Neural progenitor cell (in vitro differentiated cells): ENCODE measurements at regions not wholly inside any gene's neighbourhood (a gene's known extent, or its start where the extent isn't known, plus 50 kb on each side); places are given as distances from the start of the nearest gene placed in this dataset.
A peak's percentile ranks its signal among the peaks of the same experiment; 100 is the strongest.

Source experiments
- DNase-seq: peaks from one replicate; pipeline ENCODE4 v3.0.0-alpha.2; 2016; ENCODE audit warnings: low spot score
- H2AFZ ChIP-seq: fragments of 200-600 bp; sonication (generic); replicated peaks from 2 replicates; pipeline ENCODE4 v1.6.1; 2016; ENCODE audit warnings: antibody characterized with exemption
- H3F3A ChIP-seq: fragments of 200-600 bp; sonication (generic); 2 replicates; pipeline ENCODE4 v1.6.1; 2016; ENCODE audit warnings: antibody characterized with exemption, low read depth
- H3K27ac ChIP-seq: fragments of 200-600 bp; sonication (generic); 2 replicates; pipeline ENCODE4 v1.5.1; 2016; ENCODE audit warnings: mild to moderate bottlenecking
- H3K27me3 ChIP-seq: fragments of 200-600 bp; sonication (generic); 2 replicates; pipeline ENCODE4 v1.6.1; 2016; ENCODE audit warnings: mild to moderate bottlenecking, moderate library complexity
- H3K36me3 ChIP-seq: fragments of 200-600 bp; sonication (generic); 2 replicates; pipeline ENCODE4 v1.5.1; 2016
- H3K4me1 ChIP-seq: fragments of 200-600 bp; sonication (generic); 2 replicates; pipeline ENCODE4 v1.6.1; 2016; ENCODE audit warnings: mixed run types
- H3K4me2 ChIP-seq: fragments of 200-600 bp; sonication (generic); 2 replicates; pipeline ENCODE4 v1.6.1; 2016
- H3K4me3 ChIP-seq: fragments of 200-600 bp; sonication (generic); 2 replicates; pipeline ENCODE4 v1.5.1; 2016
- H3K79me2 ChIP-seq: fragments of 200-600 bp; sonication (generic); 2 replicates; pipeline ENCODE4 v1.6.1; 2016; ENCODE audit warnings: low read depth
- H3K9ac ChIP-seq: fragments of 200-600 bp; sonication (generic); 2 replicates; pipeline ENCODE4 v1.6.1; 2016
- H3K9me3 ChIP-seq: fragments of 200-600 bp; sonication (generic); 2 replicates; pipeline ENCODE4 v1.5.1; 2016; ENCODE audit warnings: low read depth
- H4K20me1 ChIP-seq: fragments of 200-600 bp; sonication (generic); 2 replicates; pipeline ENCODE4 v1.6.1; 2016; ENCODE audit warnings: low read depth
- H3K27ac Mint-ChIP-seq: 3 replicates; pipeline ENCODE4 v1.8.0; 2021; ENCODE audit warnings: mixed read lengths
- H3K27me3 Mint-ChIP-seq: 2 replicates; pipeline ENCODE4 v1.8.0; 2022; ENCODE audit warnings: low read depth, mild to moderate bottlenecking, inconsistent platforms, moderate library complexity, mixed read lengths; ENCODE audit not compliant: insufficient read depth
- H3K36me3 Mint-ChIP-seq: 3 replicates; pipeline ENCODE4 v1.8.0; 2021; ENCODE audit warnings: mixed read lengths
- H3K4me1 Mint-ChIP-seq: 3 replicates; pipeline ENCODE4 v1.8.0; 2021; ENCODE audit warnings: mixed read lengths
- H3K4me3 Mint-ChIP-seq: 3 replicates; pipeline ENCODE4 v1.8.0; 2021; ENCODE audit warnings: mild to moderate bottlenecking, moderate library complexity, mixed read lengths
- H3K9me3 Mint-ChIP-seq: 3 replicates; pipeline ENCODE4 v1.8.0; 2020; ENCODE audit warnings: mixed read lengths
- EZH2 ChIP-seq: fragments of 200-600 bp; sonication (generic); IDR thresholded peaks from 2 replicates; pipeline ENCODE4 v1.6.1; 2017; ENCODE audit warnings: antibody characterized with exemption, mild to moderate bottlenecking, moderate library complexity
- EZH2phosphoT487 ChIP-seq: fragments of 200-600 bp; sonication (generic); IDR thresholded peaks from 2 replicates; pipeline ENCODE4 v1.6.1; 2017; ENCODE audit warnings: antibody characterized with exemption
- TF ChIP-seq, protein P1 (sequence below): fragments of 200-600 bp; sonication (generic); IDR thresholded peaks from 2 replicates; pipeline ENCODE4 v1.5.1; 2017; ENCODE audit warnings: antibody characterized with exemption, mild to moderate bottlenecking

DNA sequence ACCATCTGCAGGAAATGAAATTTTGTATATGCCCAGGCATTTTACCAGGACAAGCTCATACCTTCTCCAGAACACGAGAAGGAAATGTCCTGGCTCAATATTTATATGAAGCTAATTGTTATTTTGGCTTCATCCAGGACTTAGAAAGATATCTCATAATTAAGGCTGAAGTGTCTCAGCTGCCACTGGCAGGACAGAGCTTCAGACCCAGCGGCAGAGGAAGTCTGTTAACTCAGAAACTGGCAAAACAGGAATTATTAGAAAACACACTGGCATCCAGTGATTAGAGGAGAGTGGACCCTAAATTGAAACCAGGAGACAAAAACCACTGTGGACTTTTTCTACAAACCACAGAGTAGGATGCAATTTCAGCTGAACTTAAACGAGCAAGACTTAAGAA lies 329.7 kb downstream of the CYRIA start:
- H3K4me3 ChIP-seq: no peak overlapping the region
- H3K4me2 ChIP-seq: no peak overlapping the region
- H3K27ac ChIP-seq: no peak overlapping the region
- no peak for DNase-seq
- H3K79me2 ChIP-seq: no peaks in the 10 kb centered on the region
- no peak overlapping the region for H3K27ac Mint-ChIP-seq
- H3K4me1 Mint-ChIP-seq: peaks cover 45% of the 10 kb centered on the region
- peak overlapping the region; percentile 59 for H2AFZ ChIP-seq
- H3K4me3 Mint-ChIP-seq: no peak overlapping the region
- H3K9me3 Mint-ChIP-seq: peaks cover 23% of the 10 kb centered on the region
- H3K9me3 ChIP-seq: no peaks in the 10 kb centered on the region
- no peaks in the 10 kb centered on the region for H3K36me3 ChIP-seq
- peaks cover 39% of the 10 kb centered on the region for H3K4me1 ChIP-seq
- peaks cover 11% of the 10 kb centered on the region for H3F3A ChIP-seq
- peaks cover 9% of the 10 kb centered on the region for H3K36me3 Mint-ChIP-seq
- H4K20me1 ChIP-seq: no peaks in the 10 kb centered on the region
- no peak overlapping the region for H3K9ac ChIP-seq
- no peaks in the 10 kb centered on the region for H3K27me3 ChIP-seq
- peaks cover 7% of the 10 kb centered on the region for H3K27me3 Mint-ChIP-seq
- TF ChIP-seq EZH2: no peak

DNA sequence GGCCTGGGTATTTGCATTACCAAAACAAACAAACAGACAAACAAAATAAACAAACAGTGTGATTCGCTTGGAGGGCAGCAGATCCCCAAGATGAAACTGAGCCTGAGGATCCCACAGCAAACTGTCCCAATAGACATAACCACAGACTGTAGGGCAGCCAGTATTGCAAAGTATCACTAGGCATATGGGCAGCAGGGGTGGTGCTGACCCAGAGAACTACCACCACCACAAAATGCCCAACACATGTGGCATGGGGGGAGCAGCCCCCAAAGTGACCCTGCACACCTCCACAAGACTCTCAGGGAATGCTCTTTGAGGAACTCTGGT lies 330.1 kb downstream of the CYRIA start:
- Histone ChIP-seq H3K4me2 (peak overlapping the region; percentile 16), H3F3A (peaks cover 15% of the 10 kb centered on the region), H3K27me3 (no peaks in the 10 kb centered on the region), H3K9ac (no peak overlapping the region), H3K9me3 (no peaks in the 10 kb centered on the region), H3K36me3 (no peaks in the 10 kb centered on the region), H3K4me1 (peaks cover 43% of the 10 kb centered on the region), H3K27ac (no peak overlapping the region), H3K79me2 (no peaks in the 10 kb centered on the region), H3K4me3 (no peak overlapping the region), H4K20me1 (no peaks in the 10 kb centered on the region), H2AFZ (peak overlapping the region; percentile 59)
- DNase-seq: no peak
- TF ChIP-seq, protein P1, sequence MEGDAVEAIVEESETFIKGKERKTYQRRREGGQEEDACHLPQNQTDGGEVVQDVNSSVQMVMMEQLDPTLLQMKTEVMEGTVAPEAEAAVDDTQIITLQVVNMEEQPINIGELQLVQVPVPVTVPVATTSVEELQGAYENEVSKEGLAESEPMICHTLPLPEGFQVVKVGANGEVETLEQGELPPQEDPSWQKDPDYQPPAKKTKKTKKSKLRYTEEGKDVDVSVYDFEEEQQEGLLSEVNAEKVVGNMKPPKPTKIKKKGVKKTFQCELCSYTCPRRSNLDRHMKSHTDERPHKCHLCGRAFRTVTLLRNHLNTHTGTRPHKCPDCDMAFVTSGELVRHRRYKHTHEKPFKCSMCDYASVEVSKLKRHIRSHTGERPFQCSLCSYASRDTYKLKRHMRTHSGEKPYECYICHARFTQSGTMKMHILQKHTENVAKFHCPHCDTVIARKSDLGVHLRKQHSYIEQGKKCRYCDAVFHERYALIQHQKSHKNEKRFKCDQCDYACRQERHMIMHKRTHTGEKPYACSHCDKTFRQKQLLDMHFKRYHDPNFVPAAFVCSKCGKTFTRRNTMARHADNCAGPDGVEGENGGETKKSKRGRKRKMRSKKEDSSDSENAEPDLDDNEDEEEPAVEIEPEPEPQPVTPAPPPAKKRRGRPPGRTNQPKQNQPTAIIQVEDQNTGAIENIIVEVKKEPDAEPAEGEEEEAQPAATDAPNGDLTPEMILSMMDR: no peak
- TF ChIP-seq EZH2: no peak
- TF ChIP-seq EZH2phosphoT487: no peak
- no peak overlapping the region for H3K4me3 Mint-ChIP-seq
- H3K27ac Mint-ChIP-seq: no peak overlapping the region
- peaks cover 7% of the 10 kb centered on the region for H3K27me3 Mint-ChIP-seq
- peaks cover 9% of the 10 kb centered on the region for H3K36me3 Mint-ChIP-seq
- H3K9me3 Mint-ChIP-seq: peaks cover 23% of the 10 kb centered on the region
- H3K4me1 Mint-ChIP-seq: peaks cover 49% of the 10 kb centered on the region

DNA sequence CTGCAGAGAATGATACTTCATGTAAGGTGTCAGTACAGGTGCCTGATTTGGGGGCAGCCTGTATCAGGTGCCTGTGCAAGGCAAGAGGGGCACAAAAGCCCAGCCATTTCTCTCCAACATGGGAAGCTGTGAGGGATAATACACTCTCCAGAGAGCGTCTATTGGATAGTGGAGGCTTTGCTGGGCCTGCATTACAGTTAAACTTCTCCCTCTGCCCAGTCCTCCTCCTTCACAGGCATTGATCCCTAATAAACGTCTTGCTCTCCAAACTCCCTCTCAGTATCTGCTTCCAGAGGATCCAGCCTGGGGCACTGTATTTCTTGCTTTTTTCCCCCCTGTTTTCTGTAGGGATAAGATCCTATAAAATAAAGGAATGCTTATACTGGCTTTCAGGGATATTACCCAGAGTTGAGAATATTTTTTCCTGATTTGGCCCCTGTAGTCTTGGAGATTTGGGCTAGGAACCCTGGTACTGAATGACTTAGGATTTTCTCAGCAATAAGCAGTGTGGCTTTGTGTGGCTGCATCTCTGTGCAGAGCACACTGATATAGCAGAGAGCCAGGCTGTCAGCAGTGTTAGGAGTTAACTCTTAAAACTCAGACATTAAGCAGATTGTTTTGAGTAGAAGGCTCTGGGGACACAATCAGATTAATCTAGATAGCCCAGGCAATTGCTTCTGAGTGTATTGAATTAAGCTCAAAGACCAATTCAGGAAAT lies 330.6 kb downstream of the CYRIA start:
- H3K27ac ChIP-seq: no peak overlapping the region
- H3K9me3 ChIP-seq: no peaks in the 10 kb centered on the region
- H3K27me3 Mint-ChIP-seq: peaks cover 7% of the 10 kb centered on the region
- no peak overlapping the region for H3K9ac ChIP-seq
- DNase-seq: no peak
- no peak overlapping the region for H3K4me3 ChIP-seq
- H3F3A ChIP-seq: peaks cover 20% of the 10 kb centered on the region
- H3K36me3 Mint-ChIP-seq: peaks cover 9% of the 10 kb centered on the region
- no peaks in the 10 kb centered on the region for H3K36me3 ChIP-seq
- peaks cover 52% of the 10 kb centered on the region for H3K4me1 Mint-ChIP-seq
- H3K27ac Mint-ChIP-seq: no peak overlapping the region
- H4K20me1 ChIP-seq: no peaks in the 10 kb centered on the region
- H3K4me1 ChIP-seq: peaks cover 46% of the 10 kb centered on the region
- TF ChIP-seq EZH2phosphoT487 (no peak), EZH2 (no peak)
- TF ChIP-seq, protein P1: no peak
- H3K79me2 ChIP-seq: no peaks in the 10 kb centered on the region
- peaks cover 20% of the 10 kb centered on the region for H3K9me3 Mint-ChIP-seq
- peak overlapping the region; percentile 16 for H3K4me2 ChIP-seq
- H2AFZ ChIP-seq: peak overlapping the region; percentile 59
- no peak overlapping the region for H3K4me3 Mint-ChIP-seq
- H3K27me3 ChIP-seq: no peaks in the 10 kb centered on the region

DNA sequence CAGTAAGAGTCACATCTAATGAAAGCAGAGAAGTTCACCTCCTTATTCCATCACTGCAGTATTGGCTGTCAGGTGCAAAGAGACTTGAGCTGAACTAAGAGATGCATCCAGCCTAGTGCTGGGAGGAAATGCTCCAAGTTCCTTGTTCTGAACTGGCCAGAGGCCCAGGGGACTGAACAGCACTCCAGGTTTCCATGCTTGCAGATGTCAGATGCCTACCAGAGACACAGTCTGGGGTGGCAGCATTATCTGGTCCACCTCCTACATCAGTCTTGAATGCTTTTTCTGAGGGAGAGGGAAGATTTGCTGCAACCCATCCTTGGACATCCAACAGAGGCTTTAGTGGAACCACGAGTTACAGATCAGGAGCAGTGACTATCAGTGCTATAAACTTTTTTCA lies 331.3 kb downstream of the CYRIA start:
- H3K4me1 Mint-ChIP-seq: peaks cover 59% of the 10 kb centered on the region
- H4K20me1 ChIP-seq: no peaks in the 10 kb centered on the region
- peaks cover 8% of the 10 kb centered on the region for H3K27me3 Mint-ChIP-seq
- H3K9me3 Mint-ChIP-seq: peaks cover 13% of the 10 kb centered on the region
- no peaks in the 10 kb centered on the region for H3K36me3 ChIP-seq
- H3K27ac ChIP-seq: no peak overlapping the region
- H3K27me3 ChIP-seq: no peaks in the 10 kb centered on the region
- H3K9ac ChIP-seq: no peak overlapping the region
- no peak overlapping the region for H3K4me3 Mint-ChIP-seq
- no peaks in the 10 kb centered on the region for H3K79me2 ChIP-seq
- peaks cover 4% of the 10 kb centered on the region for H3K36me3 Mint-ChIP-seq
- TF ChIP-seq EZH2 (no peak), EZH2phosphoT487 (no peak)
- TF ChIP-seq, protein P1: no peak
- no peaks in the 10 kb centered on the region for H3K9me3 ChIP-seq
- no peak overlapping the region for H3K4me3 ChIP-seq
- no peak for DNase-seq
- peaks cover 52% of the 10 kb centered on the region for H3K4me1 ChIP-seq
- no peak overlapping the region for H3K27ac Mint-ChIP-seq
- no peak overlapping the region for H3K4me2 ChIP-seq
- peaks cover 27% of the 10 kb centered on the region for H3F3A ChIP-seq
- H2AFZ ChIP-seq: no peak overlapping the region
